HG02610 (cell line): ENCODE measurements at regions not wholly inside any gene's neighbourhood (a gene's known extent, or its start where the extent isn't known, plus 50 kb on each side); places are given as distances from the start of the nearest gene placed in this dataset.

Experiments used
- ATAC-seq: cut with Tn5 transposase; IDR thresholded peaks from one replicate; pipeline ENCODE4 v1.9.1; 2021; ENCODE audit warnings: mild to moderate bottlenecking, moderate library complexity; ENCODE audit not compliant: unreplicated experiment

DNA sequence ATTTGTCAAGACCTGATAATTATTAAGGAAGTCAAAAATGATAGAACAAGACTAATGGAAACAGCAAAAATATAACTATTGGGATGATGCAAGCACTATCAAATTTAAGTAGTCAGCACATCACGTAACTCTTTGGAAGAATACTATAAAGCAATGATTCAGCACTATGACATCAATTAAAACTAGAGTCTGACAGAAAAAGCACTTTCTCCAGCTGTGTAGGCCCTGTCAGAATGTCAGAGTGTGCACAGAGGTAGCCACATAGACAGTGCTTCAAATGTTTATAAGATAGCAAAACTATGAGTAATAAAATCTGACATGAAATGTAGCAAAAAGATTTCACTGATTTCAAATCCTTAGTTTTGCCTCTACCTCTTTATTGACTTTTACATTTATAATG lies 1226.6 kb upstream of the ADGRL3 start:
- ATAC-seq = no peak

DNA sequence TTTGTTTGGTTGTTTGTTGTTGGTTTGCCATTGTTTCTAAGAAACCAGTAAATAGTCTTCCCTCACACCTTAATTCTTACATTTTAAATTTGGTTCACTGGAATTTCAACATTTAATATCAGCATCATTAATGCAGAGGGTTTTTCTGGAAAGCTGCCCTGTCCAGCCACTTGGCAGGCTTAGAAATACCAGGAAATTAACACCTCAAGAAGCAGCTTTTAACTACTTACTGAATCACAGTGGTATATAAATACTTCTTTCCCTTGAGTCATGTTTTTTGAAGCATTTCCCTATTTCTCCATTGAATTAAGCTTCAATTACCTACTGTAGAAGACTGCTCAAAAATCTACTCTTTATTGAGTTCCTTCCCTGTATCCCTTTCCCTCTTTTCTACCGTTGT lies 1221.1 kb upstream of the ADGRL3 start:
- ATAC-seq = no peak

DNA sequence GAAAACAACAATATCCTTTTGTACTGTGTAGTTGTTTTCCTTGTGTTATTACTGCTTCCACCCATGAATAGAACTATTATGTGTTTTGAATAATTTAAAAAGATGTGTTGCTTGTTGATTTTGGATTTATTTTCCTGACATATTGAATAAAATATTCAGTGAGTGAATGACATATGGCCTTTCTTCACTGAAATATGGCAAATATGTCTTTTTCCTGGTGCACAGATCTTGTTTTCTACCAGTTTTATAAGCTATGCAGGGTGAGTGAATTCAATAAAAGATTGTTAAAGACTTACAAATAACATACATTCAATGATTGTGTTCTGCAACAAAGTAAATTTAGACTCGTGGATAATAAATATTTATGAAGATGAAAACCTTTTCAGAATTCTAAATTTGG lies 1216.3 kb upstream of the ADGRL3 start:
- no peak for ATAC-seq

DNA sequence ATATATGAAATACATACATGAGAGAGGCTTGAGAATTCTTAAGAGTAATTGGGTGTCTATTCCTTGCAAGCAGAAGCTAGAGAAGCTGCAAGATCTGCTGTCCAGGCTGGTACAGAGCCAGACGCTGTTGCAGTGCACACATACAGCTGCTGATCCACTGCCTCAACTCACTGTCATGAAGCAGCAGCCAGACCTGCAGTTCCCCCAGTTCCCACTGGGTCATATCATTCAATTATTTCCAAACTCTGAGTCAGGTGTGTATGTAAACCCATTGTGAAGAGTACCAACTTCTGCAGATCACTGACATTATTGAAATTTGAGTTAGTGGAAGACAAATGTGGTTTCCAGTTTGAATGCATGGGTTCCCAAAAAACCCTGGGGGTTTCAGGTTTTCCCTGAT lies 1212.8 kb upstream of the ADGRL3 start:
- ATAC-seq = no peak

DNA sequence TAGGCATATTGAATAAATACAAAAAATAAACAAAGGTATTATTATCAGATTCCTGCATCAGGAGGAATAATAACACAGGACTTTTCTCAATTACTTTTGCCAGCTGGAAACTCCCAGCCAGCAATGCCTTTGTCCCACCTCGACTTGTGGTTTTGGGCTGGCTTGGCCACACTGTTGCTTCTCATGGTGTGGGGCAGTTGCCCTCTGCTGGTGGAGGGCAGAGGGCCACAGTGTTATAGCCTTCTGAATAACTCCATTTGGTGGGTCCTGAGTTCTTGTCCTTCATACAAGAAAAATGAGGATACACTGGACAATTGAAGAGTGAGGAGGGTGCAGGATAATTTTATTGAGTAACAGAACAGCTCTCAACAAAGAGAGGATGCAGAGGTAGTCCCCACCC lies 1206.0 kb upstream of the ADGRL3 start:
- ATAC-seq = no peak

DNA sequence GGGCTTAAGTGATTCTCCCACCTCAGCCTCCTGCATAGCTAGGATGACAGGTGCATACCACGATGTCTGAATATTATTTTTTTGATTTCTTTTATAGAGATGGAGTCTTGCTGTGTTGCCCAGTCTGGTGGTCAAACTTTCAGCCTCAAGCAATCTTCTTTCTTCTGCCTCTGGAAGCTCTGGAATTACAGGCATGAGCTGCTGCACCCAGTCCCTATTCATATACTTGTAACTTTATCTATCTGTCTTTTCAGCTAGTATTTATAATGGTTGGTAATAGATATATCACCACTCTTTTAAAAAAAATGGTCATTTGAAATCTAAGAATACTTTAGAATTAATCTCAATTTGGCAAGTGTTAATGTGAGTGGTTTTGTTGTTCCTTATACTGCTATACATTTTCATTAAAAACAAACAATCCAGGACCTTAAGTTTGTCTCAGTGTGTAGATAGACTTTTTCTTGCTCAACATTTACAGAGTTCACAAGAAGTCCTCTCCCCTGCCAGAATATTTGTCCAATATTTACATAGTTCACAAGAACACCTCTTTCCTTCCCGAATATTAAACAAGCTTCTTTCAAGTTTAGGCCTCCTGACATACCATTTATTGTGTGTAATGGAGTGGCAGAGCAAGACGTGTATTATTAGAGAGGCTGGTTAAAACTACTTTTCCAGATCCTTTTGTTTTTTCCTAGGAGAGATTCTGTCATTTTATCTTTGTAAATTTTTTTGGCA lies 1197.4 kb upstream of the ADGRL3 start:
- ATAC-seq = no peak

DNA sequence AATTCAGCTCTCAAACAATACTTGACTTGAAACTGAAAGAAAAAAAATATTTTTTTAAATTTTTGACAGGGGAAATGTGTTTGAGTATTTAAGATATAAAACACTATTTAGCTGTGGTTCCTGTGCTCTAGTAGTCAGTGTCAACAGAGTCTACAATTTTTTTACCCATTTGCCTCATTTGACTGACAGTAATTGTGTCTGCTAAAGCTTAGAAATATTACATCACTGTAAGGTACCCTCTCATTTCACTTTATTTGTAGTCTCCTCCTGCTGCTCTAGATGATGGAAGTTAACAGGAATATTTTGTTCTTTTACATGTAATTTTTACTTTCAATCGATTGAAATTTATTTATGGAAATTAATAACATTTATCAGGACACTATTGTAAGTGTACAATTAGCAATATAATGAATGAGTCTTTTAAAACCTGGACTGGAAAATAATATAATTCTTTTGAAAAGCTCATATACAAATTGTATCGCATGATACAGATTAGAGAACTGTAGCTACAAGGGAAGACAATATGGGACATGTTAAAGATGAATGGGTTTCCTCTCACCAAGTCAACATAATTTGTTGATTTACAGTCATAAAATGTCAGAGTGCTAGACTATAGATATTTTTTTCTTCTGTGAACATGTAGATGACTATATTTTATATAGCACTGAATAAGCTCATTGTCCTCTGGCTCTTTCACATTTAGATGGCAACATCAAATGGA lies 1186.5 kb upstream of the ADGRL3 start:
- ATAC-seq = no peak

DNA sequence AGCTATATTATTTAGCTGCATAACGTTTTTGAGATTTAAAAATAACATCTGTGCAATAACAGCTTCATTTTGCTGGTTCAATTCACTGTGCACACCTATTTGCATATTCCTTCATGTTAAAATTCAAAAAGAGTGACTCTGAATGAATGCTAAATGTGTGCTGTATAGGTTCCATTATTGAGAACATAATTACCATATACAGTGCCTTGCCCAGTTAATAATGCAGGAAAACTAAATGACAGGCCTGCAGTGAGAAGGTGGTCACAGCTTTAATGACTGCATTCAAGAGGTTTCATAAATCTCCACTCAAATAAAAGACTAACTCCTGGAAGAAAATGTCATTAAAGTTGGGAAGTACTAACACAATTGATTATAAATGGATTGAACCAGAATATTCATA lies 1183.2 kb upstream of the ADGRL3 start:
- no peak for ATAC-seq

DNA sequence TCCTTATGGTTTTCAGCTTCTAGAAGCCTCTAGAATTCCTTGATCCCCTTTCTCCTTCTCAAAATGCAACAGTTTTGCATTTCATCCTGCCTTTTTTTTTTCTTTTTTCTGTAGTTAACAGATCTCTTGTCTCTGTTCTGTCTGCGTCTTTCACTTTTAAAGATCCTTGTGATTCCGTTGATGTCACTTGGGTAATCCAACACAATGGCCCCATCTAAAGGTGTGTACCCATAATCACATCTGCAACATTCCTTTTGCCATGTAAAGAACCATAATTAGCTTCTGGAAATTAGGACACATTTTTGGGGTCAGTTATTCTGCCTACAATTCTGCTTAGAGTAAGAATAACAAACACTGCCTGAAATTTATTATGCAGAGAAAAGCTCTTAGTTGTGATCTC lies 1180.9 kb upstream of the ADGRL3 start:
- ATAC-seq = no peak

DNA sequence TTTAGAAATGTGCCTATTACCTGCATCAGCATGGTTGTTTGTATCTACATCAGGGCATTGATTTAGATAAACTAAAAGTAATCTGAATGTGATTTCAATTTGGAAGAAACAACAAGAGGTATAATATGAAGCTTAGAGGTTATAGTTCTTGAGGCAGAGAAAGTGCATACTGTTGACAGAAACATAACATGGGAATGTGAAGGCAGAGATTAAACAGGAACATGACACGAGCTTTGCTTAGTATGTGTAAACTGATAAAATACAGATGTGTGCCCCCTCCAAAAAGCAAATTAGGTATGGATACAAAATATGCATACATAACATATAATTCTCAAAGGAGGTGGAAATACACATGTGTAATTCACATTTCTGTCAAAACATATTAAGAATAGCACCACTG lies 1180.2 kb upstream of the ADGRL3 start:
- ATAC-seq = no peak

DNA sequence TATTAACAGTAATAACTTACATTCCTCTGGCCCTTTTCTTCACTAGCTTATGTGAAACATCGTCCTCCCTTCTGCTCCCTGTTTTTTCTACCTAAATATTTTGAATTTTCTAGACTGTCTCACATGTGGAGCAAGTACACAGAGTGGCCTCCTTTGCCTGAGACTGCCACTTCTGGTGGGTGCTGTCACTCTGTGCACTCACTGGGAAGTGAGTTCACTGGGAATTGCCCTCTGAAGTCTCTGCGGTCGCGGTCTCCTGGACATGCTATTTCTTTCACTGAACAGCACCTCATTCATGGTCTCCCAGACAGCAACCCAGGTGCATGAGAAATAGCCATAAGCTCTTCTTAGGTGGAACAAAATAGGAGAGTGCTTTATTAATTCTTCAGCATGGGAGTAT lies 1179.7 kb upstream of the ADGRL3 start:
- no peak for ATAC-seq

DNA sequence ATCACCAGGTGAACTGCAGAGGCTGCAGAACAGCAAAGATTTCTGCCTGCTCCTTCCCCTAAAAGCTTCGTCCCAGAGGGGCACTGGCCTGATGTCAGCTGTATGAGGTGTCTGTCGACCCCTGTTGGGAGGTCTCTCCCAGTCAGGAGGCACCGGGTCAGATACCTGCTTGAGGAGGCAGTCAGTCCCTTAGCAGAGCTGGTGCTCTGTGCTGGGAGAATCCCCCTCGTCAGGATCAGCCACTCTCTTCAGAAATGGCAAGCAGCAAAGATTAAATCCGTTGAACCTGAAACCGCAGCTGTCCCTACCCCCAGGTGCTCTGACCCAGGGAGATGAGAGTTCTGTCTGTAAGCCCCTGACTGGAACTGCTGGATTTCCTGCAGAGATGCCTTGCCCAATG lies 1166.3 kb upstream of the ADGRL3 start:
- no peak for ATAC-seq

DNA sequence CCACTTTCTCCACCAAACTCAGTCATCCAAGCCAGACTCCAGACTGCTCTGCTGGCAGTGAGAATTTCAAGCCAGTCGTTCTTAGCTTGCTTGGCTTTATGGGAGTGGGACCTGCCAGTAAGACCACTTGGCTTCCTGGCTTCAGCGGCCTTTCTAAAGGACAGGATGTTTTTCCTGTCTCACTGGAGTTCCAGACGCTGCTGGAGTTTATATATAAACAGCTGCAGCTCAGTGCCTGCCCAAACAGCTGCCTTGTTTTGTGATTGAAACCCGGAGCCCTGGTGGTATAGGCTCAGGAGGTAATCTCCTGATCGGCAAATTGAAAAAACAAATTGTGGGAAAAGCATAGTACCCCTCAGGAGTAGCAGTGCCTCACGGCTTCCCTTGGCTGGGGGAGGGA lies 1165.8 kb upstream of the ADGRL3 start:
- ATAC-seq = no peak

DNA sequence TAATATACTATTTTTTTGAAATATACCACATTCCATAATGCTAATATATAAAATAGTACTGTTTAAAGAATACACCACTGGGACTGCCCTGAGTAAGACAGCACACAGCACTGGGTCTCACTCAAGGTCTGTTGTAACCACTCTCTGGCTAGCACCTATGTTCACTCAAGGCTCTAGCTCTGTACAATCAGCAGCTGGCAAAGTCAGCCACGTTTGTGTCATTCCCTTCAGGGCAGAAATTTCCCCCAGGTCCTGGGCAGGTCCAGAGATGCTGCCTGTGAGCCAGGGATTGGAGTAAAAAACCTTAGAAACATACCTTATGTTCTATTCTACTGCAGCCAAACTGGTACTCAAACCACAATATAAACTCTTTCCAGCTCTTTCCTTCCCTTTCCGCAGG lies 1160.2 kb upstream of the ADGRL3 start:
- no peak for ATAC-seq

DNA sequence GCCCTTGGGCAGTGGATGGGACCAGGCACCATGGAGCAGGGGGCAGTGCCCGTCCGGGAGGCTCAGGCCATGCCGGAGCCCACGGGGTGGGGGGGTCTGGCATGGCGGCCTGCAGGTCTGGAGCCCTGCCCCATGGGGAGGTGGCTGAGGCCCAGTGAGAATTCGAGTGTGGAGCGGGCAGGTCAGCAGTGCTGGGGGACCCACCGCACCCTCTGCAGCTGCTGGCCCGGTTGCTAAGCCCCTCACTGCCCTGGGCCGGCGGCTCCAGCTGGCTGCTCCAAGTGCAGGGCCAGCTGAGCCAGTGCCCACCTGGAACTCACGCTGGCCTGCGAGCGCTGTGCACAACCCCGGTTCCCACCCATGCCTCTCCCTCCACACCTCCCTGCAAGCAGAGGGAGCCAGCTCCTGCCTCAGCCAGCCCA lies 1157.9 kb upstream of the ADGRL3 start:
- no peak for ATAC-seq

DNA sequence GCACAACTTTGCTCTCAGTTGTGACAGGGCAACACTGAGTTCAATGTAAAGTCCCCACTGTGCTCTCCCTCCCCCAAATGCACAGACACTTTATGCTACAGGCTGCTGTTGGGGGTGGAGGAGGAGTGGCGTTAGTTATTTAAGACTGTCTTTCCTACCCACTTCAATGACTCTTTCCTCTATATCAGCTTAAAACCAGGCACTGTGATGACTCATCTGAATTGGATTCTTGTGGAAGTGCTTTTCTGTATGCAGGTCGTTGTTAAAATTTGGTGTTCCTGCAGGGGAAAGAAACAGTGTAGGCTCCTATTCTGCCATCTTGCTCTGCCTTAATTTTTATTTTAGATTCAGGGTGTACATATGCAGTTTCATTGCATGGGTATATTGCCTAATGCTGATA lies 1157.2 kb upstream of the ADGRL3 start:
- no peak for ATAC-seq

DNA sequence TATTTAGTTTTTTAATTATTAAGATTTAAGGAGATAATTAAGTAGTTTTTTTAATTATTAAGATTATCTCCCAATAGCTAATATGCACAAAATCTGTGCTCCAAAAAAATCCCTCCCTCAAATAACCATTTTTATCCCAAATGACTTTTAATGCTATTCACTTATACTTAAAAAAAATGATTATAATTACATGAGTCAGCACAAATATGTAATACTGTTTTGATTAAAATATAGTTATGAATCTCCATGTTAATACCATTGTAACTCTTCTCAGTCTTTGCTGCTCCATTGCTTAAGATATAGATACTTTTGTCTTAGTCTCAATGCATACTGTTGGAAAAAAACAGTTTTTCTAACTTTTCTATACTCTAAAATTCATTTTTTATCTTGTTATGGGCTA lies 1121.1 kb upstream of the ADGRL3 start:
- no peak for ATAC-seq

DNA sequence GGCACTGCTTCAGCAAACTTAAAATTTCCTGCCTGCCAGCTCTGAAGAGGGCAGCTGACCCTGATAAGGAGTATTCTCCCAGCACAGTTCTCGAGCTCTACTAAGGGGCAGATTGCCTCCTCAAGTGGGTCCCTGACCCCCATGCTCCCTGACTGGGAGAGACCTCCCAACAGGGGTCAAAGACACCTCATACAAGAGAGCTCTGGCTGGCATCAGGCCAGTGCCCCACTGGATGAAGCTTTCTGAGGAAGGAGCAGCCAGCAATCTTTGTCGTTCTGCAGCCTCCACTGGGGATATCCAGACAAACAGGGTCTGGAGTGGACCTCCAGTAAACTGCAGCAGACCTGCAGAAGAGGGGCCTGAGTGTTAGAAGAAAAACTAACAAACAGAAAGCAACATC lies 1118.3 kb upstream of the ADGRL3 start:
- no peak for ATAC-seq

DNA sequence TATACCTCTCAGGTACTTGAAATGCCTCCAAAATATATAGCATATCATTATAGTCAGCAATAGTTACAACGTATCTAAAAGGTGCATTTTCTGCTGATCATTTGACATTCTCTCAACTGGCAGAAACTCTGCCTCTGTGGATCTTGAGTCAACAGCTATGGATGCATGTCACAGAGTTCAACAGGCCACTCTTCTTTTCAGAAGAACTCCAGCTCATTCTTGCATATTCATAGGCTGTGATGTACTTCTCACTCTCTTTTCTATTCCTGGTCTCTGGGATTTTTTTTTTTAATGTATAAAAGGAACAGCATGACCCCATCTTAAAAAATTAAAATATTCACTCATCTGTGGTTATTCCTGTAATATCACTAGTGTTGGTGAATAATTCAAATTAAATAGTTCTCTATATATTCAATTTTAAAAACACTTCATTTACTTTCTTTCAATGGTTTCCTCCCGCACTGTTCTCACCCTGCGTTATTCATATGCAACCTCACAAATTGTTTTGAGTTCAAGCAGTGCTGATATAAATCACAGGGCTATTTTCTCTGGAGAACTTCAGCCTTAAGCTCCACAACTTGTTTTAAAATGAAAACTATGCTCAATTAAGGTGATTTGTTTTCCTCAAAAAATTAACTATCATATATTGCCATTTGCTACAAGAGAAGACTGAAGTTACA lies 1111.2 kb upstream of the ADGRL3 start:
- ATAC-seq = no peak

DNA sequence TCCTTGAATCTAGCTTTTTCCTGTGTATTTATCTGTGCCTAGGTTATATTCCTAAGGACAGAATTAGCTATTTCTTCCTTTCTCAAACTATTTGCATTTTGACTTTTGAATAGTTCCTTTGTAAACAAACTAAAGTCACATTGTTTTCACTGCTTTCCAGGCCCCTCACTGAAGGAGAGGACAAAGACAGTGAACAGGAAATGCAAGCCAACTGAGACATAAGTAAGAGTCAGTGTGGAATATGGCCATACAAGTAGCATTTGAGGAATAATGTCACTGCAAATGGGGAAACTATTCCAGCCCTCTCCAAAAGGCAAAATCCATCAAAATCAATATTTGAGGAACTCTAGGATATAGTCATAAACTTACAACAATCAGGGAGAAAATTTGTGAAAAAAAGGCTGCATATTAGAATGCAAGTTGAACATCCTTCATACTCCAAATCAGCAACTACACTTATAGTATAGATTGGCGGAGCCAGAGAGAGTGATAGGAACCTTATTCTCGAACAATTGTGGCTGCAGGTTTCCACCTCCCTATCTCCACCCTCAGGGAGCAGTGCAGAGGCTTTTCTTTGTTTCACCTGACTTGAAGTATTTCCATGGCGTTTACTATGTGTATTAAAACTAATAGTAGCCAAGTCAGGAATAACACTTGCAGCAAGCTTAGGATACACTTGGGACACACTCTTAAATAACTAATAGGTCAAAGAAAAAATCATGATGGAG lies 1110.4 kb upstream of the ADGRL3 start:
- ATAC-seq = no peak

DNA sequence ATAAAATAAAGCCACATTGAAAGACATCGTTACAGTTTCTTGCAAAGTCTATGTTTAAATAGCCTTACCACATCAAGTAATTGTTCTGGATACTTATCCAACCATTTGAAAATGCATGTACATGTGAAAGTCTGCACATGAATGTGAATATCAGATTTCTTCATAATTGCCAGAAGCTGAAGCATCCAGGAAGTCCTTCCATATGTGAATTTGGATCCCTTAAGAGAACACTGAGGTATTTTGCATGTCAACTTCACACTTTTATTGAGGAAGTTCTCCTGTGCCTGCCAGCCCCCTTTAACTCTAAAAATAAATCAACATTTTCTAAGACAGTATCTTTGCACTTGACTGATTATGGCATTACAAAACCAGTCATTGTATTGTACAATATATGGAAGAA lies 1103.5 kb upstream of the ADGRL3 start:
- no peak for ATAC-seq

DNA sequence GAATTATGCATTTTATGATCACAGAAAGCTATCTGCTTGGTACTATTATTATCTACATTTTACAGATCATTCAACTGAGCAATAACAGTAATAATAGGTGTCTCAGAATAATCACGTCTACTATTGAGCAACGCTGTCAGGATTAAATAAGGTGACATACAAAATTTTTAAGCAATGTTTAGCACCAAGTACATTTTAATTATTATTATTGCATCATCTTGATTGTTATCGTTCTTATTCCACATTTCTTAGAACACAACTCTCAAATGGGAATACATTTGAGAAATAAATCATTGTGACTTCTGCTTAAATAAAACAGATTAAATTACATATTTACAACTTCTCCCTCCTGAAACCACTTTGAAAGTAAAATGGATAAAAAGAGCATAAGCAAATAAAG lies 1083.5 kb upstream of the ADGRL3 start:
- ATAC-seq = no peak
